HL-60 (cell line): ENCODE measurements at regions not wholly inside any gene's neighbourhood (a gene's known extent, or its start where the extent isn't known, plus 50 kb on each side); places are given as distances from the start of the nearest gene placed in this dataset.

ENCODE experiments used
- CTCF ChIP-seq: IDR thresholded peaks from one replicate; pipeline ENCODE4 v1.5.1; 2011; ENCODE audit warnings: low read length, control low read depth, inconsistent platforms; ENCODE audit not compliant: insufficient read depth
- POLR2AphosphoS5 ChIP-seq: IDR thresholded peaks from 2 replicates; pipeline ENCODE4 v1.6.1; 2012; ENCODE audit warnings: low read depth
- REST ChIP-seq: IDR thresholded peaks from 2 replicates; pipeline ENCODE4 v1.6.1; 2012; ENCODE audit warnings: low read depth; ENCODE audit not compliant: insufficient replicate concordance

DNA sequence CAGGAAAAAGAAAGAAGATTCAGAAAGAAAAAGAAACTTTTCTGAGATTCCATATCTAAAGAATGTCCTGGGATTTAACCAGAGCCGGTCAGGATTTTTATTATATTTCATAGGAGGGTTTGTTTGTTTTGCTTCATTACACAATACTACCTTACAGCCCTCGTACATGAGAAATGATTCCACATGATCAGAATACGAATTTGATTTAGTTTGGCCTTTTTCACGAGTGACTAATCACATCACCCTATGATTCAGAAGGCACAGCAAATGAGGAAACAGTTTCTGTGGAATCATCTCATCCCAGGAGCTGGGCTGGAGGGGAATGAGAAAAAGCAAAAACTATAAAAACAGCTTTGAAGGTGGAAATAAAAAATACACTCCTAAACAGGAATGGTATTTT, 54.7 kb upstream of the VWC2 start:
- no peak for TF ChIP-seq CTCF
- TF ChIP-seq POLR2AphosphoS5: no peak
- TF ChIP-seq REST: no peak
